ENCODE measurements at regions not wholly inside any gene's neighbourhood (a gene's known extent, or its start where the extent isn't known, plus 50 kb on each side); places are given as distances from the start of the nearest gene placed in this dataset.

DNA sequence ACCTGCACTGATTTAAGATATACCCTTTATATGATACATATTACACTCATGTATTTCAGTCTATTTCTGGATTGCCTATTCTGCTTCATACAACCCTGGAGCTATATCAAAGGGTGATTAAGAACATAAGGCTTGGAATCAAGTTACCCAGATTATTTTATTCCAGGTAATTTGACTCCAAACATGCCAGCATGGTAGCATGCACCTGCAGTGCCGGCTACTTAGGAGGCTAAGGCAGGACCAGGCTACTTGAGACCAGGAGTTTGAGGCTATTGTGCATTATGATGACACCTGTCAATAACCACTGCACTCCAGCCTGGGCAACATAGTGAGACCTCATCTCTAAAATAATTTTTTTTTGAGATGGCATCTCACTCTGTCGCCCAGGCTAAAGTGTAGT is 50.4 kb upstream of the NEO1 start:
- no peaks in the 10 kb centered on the region for H3K9me3 ChIP-seq (ENCODE audit: control insufficient read depth, insufficient read depth, low read length)
- DNase-seq (ENCODE audit: low read depth, low spot score): no peak
- no peaks in the 10 kb centered on the region for H3K27me3 ChIP-seq (ENCODE audit: control insufficient read depth, insufficient read depth, low read length)
- H3K27ac ChIP-seq (ENCODE audit: low read length): no peak overlapping the region
- no CpG with 5 or more reads among the region's 2 CpGs for WGBS (ENCODE audit: insufficient coverage, insufficient read length)
- no peaks in the 10 kb centered on the region for H3K4me1 ChIP-seq (ENCODE audit: control insufficient read depth, insufficient read depth, low read length)
- no peak overlapping the region for H3K4me3 ChIP-seq (ENCODE audit: low read length)
- H3K36me3 ChIP-seq (ENCODE audit: control insufficient read depth, insufficient read depth, low read length): no peaks in the 10 kb centered on the region

DNA sequence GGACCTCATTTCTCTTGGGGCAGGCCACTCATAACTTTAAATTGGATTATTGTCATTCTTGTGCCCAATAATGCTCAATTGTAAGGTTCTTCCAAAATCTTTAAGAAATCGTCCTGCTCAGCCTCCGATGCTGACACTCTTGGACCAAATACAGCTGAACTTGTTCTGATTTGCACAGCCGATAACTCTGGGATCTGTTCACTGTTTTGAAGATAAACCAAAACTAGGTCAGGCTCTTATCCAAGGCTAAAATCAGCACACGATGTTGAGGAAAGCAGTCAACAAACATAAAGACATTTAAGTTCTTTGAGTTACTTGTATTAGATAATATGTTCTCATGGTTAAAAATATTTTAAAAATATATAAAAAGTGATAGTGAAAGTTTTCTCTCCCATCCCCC is 52.0 kb upstream of the NEO1 start:
- Histone ChIP-seq H3K27ac (ENCODE audit: low read length) (no peak overlapping the region), H3K4me3 (ENCODE audit: low read length) (no peak overlapping the region), H3K4me1 (ENCODE audit: control insufficient read depth, insufficient read depth, low read length) (no peaks in the 10 kb centered on the region), H3K36me3 (ENCODE audit: control insufficient read depth, insufficient read depth, low read length) (no peaks in the 10 kb centered on the region), H3K9me3 (ENCODE audit: control insufficient read depth, insufficient read depth, low read length) (no peaks in the 10 kb centered on the region), H3K27me3 (ENCODE audit: control insufficient read depth, insufficient read depth, low read length) (no peaks in the 10 kb centered on the region)
- no peak for DNase-seq (ENCODE audit: low read depth, low spot score)
- no CpG with 5 or more reads among the region's 4 CpGs for WGBS (ENCODE audit: insufficient coverage, insufficient read length)

DNA sequence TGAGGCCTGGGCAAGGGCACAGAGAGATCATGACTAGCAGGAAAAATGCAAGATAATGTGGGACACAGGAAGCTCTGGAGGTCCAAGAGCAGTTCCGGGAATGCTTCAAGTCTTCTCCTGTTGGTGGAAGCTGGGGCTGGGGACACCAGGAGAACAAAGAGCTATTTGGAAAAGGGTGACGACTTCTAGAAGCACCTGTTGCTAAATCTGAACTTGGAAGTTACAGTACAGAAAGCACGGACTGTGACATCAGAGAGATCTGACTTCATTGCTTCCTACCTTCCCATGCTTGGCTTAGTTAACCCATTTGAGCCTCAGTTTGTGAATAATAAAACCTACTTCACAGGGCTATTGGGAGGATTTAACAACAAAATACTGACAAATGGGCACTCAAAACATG is 52.7 kb upstream of the NEO1 start:
- no CpG with 5 or more reads among the region's 3 CpGs for WGBS (ENCODE audit: insufficient coverage, insufficient read length)
- no peak overlapping the region for H3K27ac ChIP-seq (ENCODE audit: low read length)
- DNase-seq (ENCODE audit: low read depth, low spot score): no peak
- H3K4me3 ChIP-seq (ENCODE audit: low read length): no peak overlapping the region
- H3K4me1 ChIP-seq (ENCODE audit: control insufficient read depth, insufficient read depth, low read length): no peaks in the 10 kb centered on the region
- H3K27me3 ChIP-seq (ENCODE audit: control insufficient read depth, insufficient read depth, low read length): no peaks in the 10 kb centered on the region
- no peaks in the 10 kb centered on the region for H3K36me3 ChIP-seq (ENCODE audit: control insufficient read depth, insufficient read depth, low read length)
- no peaks in the 10 kb centered on the region for H3K9me3 ChIP-seq (ENCODE audit: control insufficient read depth, insufficient read depth, low read length)

DNA sequence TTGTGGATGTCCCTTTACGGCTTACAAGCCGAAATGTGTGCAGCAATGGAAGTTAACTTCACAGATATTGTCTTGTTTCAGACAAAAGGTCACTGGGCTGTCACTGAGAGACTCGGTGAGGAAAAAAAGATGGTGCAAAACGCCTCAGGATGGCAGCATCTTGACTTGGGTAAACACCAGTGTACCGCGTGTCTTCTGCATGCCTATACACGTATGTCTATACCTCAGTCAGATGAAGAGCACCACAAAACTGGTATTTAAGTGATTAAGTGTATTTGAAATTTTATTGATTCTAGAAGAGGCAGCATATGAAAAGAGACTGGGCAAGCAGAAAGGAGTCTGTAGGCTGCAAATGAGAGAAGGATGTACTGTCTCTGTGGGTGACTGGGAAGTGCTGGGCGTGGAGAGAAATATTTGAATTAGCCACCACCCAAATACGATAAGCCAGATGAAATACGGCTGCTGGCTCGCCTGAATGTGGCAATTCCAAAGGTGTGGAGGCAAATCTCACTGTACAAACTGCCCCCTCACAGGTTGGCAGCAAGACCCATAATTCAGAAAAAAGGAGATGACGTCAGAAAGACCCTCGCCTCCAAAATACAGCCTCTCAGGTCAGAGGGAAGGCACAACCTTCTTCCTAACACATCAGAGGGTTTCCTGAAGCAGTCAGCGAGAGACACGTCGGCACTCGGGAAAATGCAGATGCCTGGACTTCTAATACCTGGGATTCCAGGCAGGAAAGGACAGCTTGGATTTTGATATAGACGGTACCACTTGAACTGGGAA is 53.4 kb upstream of the NEO1 start:
- Histone ChIP-seq H3K36me3 (ENCODE audit: control insufficient read depth, insufficient read depth, low read length) (no peaks in the 10 kb centered on the region), H3K27ac (ENCODE audit: low read length) (no peak overlapping the region), H3K27me3 (ENCODE audit: control insufficient read depth, insufficient read depth, low read length) (no peaks in the 10 kb centered on the region), H3K9me3 (ENCODE audit: control insufficient read depth, insufficient read depth, low read length) (no peaks in the 10 kb centered on the region), H3K4me1 (ENCODE audit: control insufficient read depth, insufficient read depth, low read length) (no peaks in the 10 kb centered on the region), H3K4me3 (ENCODE audit: low read length) (no peak overlapping the region)
- DNase-seq (ENCODE audit: low read depth, low spot score): no peak
- no CpG with 5 or more reads among the region's 18 CpGs for WGBS (ENCODE audit: insufficient coverage, insufficient read length)

DNA sequence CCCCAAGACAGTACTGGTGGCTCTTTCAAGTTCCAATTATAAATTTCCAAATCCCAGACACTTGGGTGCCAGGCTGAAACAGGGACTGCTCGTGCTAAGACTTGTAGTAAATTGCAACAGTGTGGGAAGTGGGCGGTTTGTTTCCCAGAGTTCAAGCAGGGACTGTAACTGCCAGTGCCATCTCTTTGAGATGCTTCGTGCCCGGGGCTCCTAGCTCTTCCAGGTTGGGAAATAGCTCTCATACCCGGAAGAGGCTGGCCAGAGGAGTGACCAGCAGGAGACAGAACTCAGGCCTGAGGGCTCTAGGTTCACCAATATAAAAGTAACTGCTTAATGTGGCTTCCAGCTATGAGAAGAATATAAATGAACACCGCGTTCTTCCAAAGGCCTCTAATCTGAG is 54.0 kb upstream of the NEO1 start:
- Histone ChIP-seq H3K36me3 (ENCODE audit: control insufficient read depth, insufficient read depth, low read length) (no peaks in the 10 kb centered on the region), H3K4me3 (ENCODE audit: low read length) (no peak overlapping the region), H3K27ac (ENCODE audit: low read length) (no peak overlapping the region), H3K27me3 (ENCODE audit: control insufficient read depth, insufficient read depth, low read length) (no peaks in the 10 kb centered on the region), H3K9me3 (ENCODE audit: control insufficient read depth, insufficient read depth, low read length) (no peaks in the 10 kb centered on the region), H3K4me1 (ENCODE audit: control insufficient read depth, insufficient read depth, low read length) (no peaks in the 10 kb centered on the region)
- no CpG with 5 or more reads among the region's 7 CpGs for WGBS (ENCODE audit: insufficient coverage, insufficient read length)
- DNase-seq (ENCODE audit: low read depth, low spot score): no peak

DNA sequence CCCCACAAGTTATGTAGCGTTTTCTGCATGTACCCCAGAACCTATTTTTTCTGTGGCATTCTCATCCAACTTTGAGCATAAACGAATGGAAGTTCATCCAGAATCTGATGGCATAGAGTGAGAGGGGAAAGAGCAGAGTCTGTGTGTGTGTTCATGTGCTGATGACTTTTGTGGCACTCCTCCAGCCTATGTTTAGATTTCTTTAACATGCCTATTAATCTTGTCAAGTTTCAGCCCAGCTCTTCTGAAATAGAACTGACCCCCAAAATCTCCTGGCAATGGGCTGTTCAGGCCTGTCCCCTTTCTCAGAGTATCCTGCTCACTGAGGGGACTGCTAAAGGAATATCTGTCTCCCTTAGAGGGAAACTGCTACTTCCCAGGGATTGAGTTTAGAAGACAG is 56.4 kb upstream of the NEO1 start:
- WGBS (ENCODE audit: insufficient coverage, insufficient read length): no CpG with 5 or more reads among the region's 2 CpGs
- H3K36me3 ChIP-seq (ENCODE audit: control insufficient read depth, insufficient read depth, low read length): no peaks in the 10 kb centered on the region
- H3K4me3 ChIP-seq (ENCODE audit: low read length): no peak overlapping the region
- H3K27me3 ChIP-seq (ENCODE audit: control insufficient read depth, insufficient read depth, low read length): no peaks in the 10 kb centered on the region
- H3K9me3 ChIP-seq (ENCODE audit: control insufficient read depth, insufficient read depth, low read length): no peaks in the 10 kb centered on the region
- H3K4me1 ChIP-seq (ENCODE audit: control insufficient read depth, insufficient read depth, low read length): no peaks in the 10 kb centered on the region
- H3K27ac ChIP-seq (ENCODE audit: low read length): no peak overlapping the region
- no peak for DNase-seq (ENCODE audit: low read depth, low spot score)

DNA sequence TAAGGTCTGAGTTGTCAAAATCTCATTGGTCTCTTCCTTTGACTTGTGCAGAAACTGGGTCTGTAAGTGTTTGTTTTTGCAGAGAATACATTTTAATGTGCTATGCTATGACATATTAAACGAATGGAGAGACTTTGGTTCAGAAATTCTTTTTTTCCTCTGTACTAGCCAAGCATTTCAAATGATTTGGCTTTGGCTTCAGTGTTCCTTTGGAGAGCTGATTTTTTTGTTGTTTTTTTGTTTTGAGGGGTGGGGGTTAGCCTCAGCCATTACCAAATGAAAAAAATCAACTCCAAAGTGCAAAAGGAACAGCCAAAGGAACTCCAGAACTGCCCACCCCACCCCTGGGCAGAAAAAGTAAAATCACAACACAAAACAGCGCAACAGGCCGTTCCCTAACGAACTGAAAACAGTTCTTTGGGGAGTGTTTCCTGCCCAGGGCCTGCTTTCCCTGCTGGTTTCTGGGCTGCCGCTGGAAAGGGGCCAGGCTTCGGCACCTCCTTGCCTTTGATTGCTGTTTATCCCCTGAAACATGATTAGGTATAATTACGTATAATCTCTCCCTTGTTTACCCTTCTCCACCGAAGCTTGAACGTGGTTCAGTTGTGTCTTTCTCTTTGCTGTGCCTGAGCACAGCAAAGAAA is 57.6 kb upstream of the NEO1 start:
- WGBS (ENCODE audit: insufficient coverage, insufficient read length): no CpG with 5 or more reads among the region's 9 CpGs
- no peak for DNase-seq (ENCODE audit: low read depth, low spot score)

DNA sequence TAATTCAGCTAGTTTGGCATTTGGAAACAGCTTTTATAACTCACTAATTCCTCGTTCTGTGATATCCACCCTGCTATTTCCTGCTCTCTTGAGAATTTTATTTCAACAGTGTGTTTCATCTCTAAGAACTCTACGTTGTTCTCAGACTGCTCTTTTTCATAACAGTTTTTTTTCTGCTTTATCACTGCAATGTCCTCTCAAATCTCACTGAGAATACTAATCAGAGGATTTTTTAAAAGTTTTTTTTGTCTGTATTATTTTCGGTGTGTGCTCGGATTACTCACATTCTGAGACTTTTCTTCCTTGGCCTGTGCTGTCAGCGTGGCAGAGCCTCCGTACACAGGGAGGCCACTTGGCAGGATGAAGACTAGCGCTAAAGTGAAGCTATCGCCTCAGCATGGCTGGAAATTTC is 59.4 kb upstream of the NEO1 start:
- no peaks in the 10 kb centered on the region for H3K9me3 ChIP-seq (ENCODE audit: control insufficient read depth, insufficient read depth, low read length)
- H3K27ac ChIP-seq (ENCODE audit: low read length): no peak overlapping the region
- no peaks in the 10 kb centered on the region for H3K4me1 ChIP-seq (ENCODE audit: control insufficient read depth, insufficient read depth, low read length)
- H3K36me3 ChIP-seq (ENCODE audit: control insufficient read depth, insufficient read depth, low read length): no peaks in the 10 kb centered on the region
- no peak overlapping the region for H3K4me3 ChIP-seq (ENCODE audit: low read length)
- WGBS (ENCODE audit: insufficient coverage, insufficient read length): no CpG with 5 or more reads among the region's 8 CpGs
- no peaks in the 10 kb centered on the region for H3K27me3 ChIP-seq (ENCODE audit: control insufficient read depth, insufficient read depth, low read length)
- no peak for DNase-seq (ENCODE audit: low read depth, low spot score)

More for the DNA sequence above, 57.6 kb upstream of the NEO1 start:
- Histone ChIP-seq H3K4me3 (ENCODE audit: low read length) (no peak overlapping the region), H3K4me1 (ENCODE audit: control insufficient read depth, insufficient read depth, low read length) (no peaks in the 10 kb centered on the region), H3K9me3 (ENCODE audit: control insufficient read depth, insufficient read depth, low read length) (no peaks in the 10 kb centered on the region), H3K27me3 (ENCODE audit: control insufficient read depth, insufficient read depth, low read length) (no peaks in the 10 kb centered on the region), H3K36me3 (ENCODE audit: control insufficient read depth, insufficient read depth, low read length) (no peaks in the 10 kb centered on the region), H3K27ac (ENCODE audit: low read length) (no peak overlapping the region)

DNA sequence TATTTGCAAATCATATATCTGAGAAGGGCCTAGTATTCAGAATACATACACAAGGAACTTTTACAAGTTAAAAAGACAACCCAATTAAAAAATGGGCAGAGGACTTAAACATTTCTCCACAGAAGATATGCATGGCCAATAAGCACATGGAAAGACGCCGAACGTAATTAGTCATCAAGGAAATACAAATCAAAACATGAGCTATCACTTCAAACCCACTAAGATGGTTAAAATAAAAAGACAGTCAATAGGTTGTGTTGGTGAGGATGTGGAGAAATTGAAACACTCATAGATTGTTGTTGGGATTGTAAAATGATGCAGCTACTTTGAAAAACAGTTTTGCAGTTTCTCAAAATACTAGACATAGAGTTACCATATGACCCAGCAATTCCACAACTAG is 61.2 kb upstream of the NEO1 start:
- Histone ChIP-seq H3K4me3 (ENCODE audit: low read length) (no peak overlapping the region), H3K4me1 (ENCODE audit: control insufficient read depth, insufficient read depth, low read length) (no peaks in the 10 kb centered on the region), H3K9me3 (ENCODE audit: control insufficient read depth, insufficient read depth, low read length) (no peaks in the 10 kb centered on the region), H3K27ac (ENCODE audit: low read length) (no peak overlapping the region), H3K36me3 (ENCODE audit: control insufficient read depth, insufficient read depth, low read length) (no peaks in the 10 kb centered on the region), H3K27me3 (ENCODE audit: control insufficient read depth, insufficient read depth, low read length) (no peaks in the 10 kb centered on the region)
- DNase-seq (ENCODE audit: low read depth, low spot score): no peak
- no CpG with 5 or more reads among the region's 3 CpGs for WGBS (ENCODE audit: insufficient coverage, insufficient read length)

DNA sequence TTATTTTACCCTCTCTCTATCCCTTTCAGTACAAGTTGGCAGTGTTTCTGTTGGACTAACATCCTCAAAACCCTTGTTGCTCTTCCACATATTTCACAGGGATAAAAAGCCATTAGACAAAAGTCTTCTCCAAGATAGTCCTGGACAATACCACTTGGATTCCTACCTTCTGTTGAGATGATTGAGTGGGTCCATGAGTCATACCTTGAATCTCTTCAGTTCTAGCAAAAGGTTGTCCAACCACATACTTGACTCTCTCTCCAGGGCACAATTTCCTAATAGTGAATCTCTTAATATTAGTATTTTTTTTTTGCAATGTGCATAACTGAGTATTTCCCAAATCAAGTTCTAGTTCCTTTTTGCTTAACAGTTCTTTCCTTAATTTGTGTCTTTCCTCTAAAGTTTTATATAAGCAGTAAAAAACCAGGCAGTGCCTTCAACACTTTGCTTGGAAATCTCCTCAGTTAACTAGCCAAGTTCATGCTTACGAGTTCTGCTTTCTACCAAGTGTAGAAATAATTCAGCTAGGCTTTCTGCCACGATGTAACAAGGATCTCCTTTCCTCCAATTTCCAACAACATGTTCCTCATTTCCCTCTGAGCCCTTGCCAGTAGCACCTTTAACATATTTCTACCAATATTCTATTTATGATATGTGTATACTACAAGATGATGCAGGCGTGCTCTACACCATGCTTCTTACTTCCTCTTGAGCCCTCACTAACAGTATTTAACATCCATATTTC is 68.3 kb upstream of the NEO1 start:
- Histone ChIP-seq H3K9me3 (ENCODE audit: control insufficient read depth, insufficient read depth, low read length) (no peaks in the 10 kb centered on the region), H3K4me3 (ENCODE audit: low read length) (no peak overlapping the region), H3K27ac (ENCODE audit: low read length) (no peak overlapping the region), H3K27me3 (ENCODE audit: control insufficient read depth, insufficient read depth, low read length) (no peaks in the 10 kb centered on the region), H3K36me3 (ENCODE audit: control insufficient read depth, insufficient read depth, low read length) (no peaks in the 10 kb centered on the region), H3K4me1 (ENCODE audit: control insufficient read depth, insufficient read depth, low read length) (no peaks in the 10 kb centered on the region)
- DNase-seq (ENCODE audit: low read depth, low spot score): no peak
- no CpG with 5 or more reads among the region's 3 CpGs for WGBS (ENCODE audit: insufficient coverage, insufficient read length)

All from iPS DF 6.9 (cell line).